Keratinocyte (primary cell): ENCODE measurements at regions not wholly inside any gene's neighbourhood (a gene's known extent, or its start where the extent isn't known, plus 50 kb on each side); places are given as distances from the start of the nearest gene placed in this dataset.

ENCODE experiments used
- DNase-seq: peaks from one replicate; pipeline ENCODE4 v3.0.0-alpha.2; 2011; ENCODE audit warnings: low read depth, missing footprints, low spot score
- FAIRE-seq: peaks from 2 replicates; lab custom pipeline; 2011; peaks lifted over from hg19 to GRCh38; lab: Jason Lieb, UNC
- H2AFZ ChIP-seq: 2 replicates; pipeline ENCODE4 v1.6.0; 2012; ENCODE audit warnings: low read length, control low read depth, inconsistent platforms; ENCODE audit not compliant: control insufficient read depth
- H3K27ac ChIP-seq: 2 replicates; pipeline ENCODE4 v1.5.1; 2011; ENCODE audit warnings: low read length; ENCODE audit not compliant: control insufficient read depth, insufficient read depth
- H3K27me3 ChIP-seq: 3 replicates; pipeline ENCODE4 v1.6.0; 2011; ENCODE audit warnings: low read length; ENCODE audit not compliant: control insufficient read depth, insufficient read depth; ENCODE audit errors: extremely low read depth
- H3K36me3 ChIP-seq, 2 experiments: 2 replicates in 1 of 2; 3 replicates in 1 of 2; pipeline ENCODE4 v1.5.1; 2011; ENCODE audit warnings: low read length in 2 of 2, mild to moderate bottlenecking in 1 of 2; ENCODE audit not compliant: control insufficient read depth in 2 of 2, insufficient read depth in 2 of 2; ENCODE audit errors: extremely low read depth in 1 of 2
- H3K4me1 ChIP-seq: 3 replicates; pipeline ENCODE4 v1.5.1; 2011; ENCODE audit warnings: low read length; ENCODE audit not compliant: control insufficient read depth, insufficient read depth; ENCODE audit errors: extremely low read depth
- H3K4me2 ChIP-seq: 3 replicates; pipeline ENCODE4 v1.6.0; 2011; ENCODE audit warnings: low read depth, low read length; ENCODE audit not compliant: control insufficient read depth, insufficient read depth; ENCODE audit errors: extremely low read depth
- H3K4me3 ChIP-seq, 3 experiments: fragments of 200-600 bp in 1 of 3; sonication (generic) in 1 of 3; 2 replicates in 2 of 3; 3 replicates in 1 of 3; pipeline ENCODE4 v1.5.1; 2011 to 2016; ENCODE audit warnings: low read length in 3 of 3, mild to moderate bottlenecking in 3 of 3, control low read depth in 2 of 3, inconsistent platforms in 1 of 3, low read depth in 1 of 3, mixed read lengths in 1 of 3, mixed run types in 1 of 3, moderate library complexity in 1 of 3; ENCODE audit not compliant: control insufficient read depth in 2 of 3, insufficient read depth in 2 of 3; ENCODE audit errors: extremely low read depth in 1 of 3
- H3K79me2 ChIP-seq: 2 replicates; pipeline ENCODE4 v1.6.0; 2012; ENCODE audit warnings: low read length; ENCODE audit not compliant: control insufficient read depth, insufficient read depth
- H3K9ac ChIP-seq: 3 replicates; pipeline ENCODE4 v1.6.0; 2011; ENCODE audit warnings: low read length; ENCODE audit not compliant: control insufficient read depth, insufficient read depth; ENCODE audit errors: extremely low read depth
- H3K9me1 ChIP-seq: 3 replicates; pipeline ENCODE4 v1.6.0; 2011; ENCODE audit warnings: low read length; ENCODE audit not compliant: control insufficient read depth, insufficient read depth; ENCODE audit errors: extremely low read depth
- H3K9me3 ChIP-seq: 2 replicates; pipeline ENCODE4 v1.5.1; 2012; ENCODE audit warnings: low read depth, low read length; ENCODE audit not compliant: control insufficient read depth
- H4K20me1 ChIP-seq: 3 replicates; pipeline ENCODE4 v1.6.0; 2011; ENCODE audit warnings: low read length; ENCODE audit not compliant: control insufficient read depth, insufficient read depth; ENCODE audit errors: extremely low read depth
- EZH2 ChIP-seq: IDR thresholded peaks from one replicate; pipeline ENCODE4 v1.6.1; 2012; ENCODE audit warnings: inconsistent platforms, mild to moderate bottlenecking, low read length, moderate library complexity
- dilution Hi-C: fragments of 300-500 bp; cut with MboI; formaldehyde crosslinking; loops from one replicate; pipeline ENCODE4 v1.7.0; 2020; ENCODE audit warnings: low sequenced_read_pairs; ENCODE audit not compliant: extremely low pct_ligation_motif_present
- TF ChIP-seq, protein P1 (sequence below), 3 experiments: IDR thresholded peaks in 1 of 3; conservative IDR thresholded peaks in 1 of 3; optimal IDR thresholded peaks in 1 of 3; 2 replicates in 2 of 3; 3 replicates in 1 of 3; pipeline versions ENCODE3 to v1.5.1; 2011; ENCODE audit warnings: low read length in 3 of 3, mild to moderate bottlenecking in 3 of 3, moderate library complexity in 2 of 3, control low read depth in 1 of 3, inconsistent platforms in 1 of 3; ENCODE audit not compliant: insufficient read depth in 2 of 3; ENCODE audit errors: extremely low read depth in 1 of 3

DNA sequence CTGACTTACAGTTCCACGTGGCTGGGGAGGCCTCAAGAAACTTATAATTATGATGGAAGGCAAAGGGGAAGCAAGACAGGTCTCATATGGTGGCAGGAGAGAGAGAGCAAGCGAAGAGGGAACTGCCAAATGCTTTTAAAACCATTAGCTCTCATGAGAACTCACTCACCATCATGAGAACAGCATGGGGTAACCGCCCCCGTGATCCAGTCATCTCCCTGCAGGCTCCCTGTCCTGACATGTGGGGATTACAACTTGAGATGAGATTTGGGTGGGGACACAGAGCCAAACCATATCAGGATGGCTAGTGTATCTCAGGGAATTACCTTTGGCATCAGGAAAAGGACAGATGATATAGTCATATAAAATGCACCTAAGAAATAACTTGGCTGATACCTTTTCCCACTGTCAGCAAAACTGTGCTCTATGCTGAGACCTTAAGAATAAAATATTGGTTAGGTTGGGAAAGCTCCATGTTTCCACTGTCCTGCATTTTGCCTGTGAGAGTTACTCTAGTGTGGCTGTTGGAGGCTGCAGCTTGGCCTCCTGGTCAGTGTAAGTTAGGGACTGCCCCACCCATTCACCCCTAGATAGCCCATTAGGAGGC lies 110.3 kb downstream of the UCHL1 start:
- no peaks in the 10 kb centered on the region for H3K79me2 ChIP-seq
- TF ChIP-seq, protein P1, sequence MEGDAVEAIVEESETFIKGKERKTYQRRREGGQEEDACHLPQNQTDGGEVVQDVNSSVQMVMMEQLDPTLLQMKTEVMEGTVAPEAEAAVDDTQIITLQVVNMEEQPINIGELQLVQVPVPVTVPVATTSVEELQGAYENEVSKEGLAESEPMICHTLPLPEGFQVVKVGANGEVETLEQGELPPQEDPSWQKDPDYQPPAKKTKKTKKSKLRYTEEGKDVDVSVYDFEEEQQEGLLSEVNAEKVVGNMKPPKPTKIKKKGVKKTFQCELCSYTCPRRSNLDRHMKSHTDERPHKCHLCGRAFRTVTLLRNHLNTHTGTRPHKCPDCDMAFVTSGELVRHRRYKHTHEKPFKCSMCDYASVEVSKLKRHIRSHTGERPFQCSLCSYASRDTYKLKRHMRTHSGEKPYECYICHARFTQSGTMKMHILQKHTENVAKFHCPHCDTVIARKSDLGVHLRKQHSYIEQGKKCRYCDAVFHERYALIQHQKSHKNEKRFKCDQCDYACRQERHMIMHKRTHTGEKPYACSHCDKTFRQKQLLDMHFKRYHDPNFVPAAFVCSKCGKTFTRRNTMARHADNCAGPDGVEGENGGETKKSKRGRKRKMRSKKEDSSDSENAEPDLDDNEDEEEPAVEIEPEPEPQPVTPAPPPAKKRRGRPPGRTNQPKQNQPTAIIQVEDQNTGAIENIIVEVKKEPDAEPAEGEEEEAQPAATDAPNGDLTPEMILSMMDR (optimal IDR thresholded peaks at IDR 0.05 in 1 of 3, IDR thresholded peaks at IDR 0.05 in 1 of 3, conservative IDR thresholded peaks at IDR 0.05 in 1 of 3; ENCODE audit: extremely low read depth in 1 of 3, insufficient read depth in 2 of 3, low read length in 3 of 3), result no peak
- no peak for TF ChIP-seq EZH2
- H3K4me3 ChIP-seq, result no peak overlapping the region
- peaks cover 20% of the 10 kb centered on the region for H3K27me3 ChIP-seq
- H2AFZ ChIP-seq, result no peak overlapping the region
- H3K9ac ChIP-seq, result no peak overlapping the region
- H3K9me3 ChIP-seq, result no peaks in the 10 kb centered on the region
- peaks cover 1% of the 10 kb centered on the region for H4K20me1 ChIP-seq
- no peak overlapping the region for H3K4me2 ChIP-seq
- no peaks in the 10 kb centered on the region for H3K36me3 ChIP-seq
- peaks cover 9% of the 10 kb centered on the region for H3K4me1 ChIP-seq
- H3K9me1 ChIP-seq, result no peaks in the 10 kb centered on the region
- DNase-seq (no peak), FAIRE-seq (no peak)
- H3K27ac ChIP-seq, result no peak overlapping the region
- dilution Hi-C loops, result no loop called here

DNA sequence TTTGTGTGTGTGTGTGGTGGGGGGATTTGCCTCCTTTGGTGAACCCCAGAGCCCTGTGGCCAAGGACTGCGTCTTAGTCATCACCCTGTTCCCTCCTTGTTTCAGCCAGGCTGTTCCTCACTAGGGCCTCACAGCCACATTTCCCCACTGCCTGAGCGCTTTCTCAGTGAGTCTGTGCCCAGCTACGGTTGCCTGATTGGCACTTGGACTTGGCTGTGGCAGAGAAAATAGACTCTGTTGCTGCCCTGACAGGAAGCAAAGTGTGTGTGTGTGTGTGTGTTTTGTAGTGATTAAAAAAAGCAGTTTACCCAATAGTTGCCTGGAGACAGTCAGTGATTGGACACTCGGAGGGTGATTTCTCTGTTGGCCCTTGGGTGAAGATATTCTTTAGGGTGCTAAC lies 113.0 kb downstream of the UCHL1 start:
- Histone ChIP-seq H3K27ac (no peak overlapping the region), H2AFZ (no peak overlapping the region), H4K20me1 (no peaks in the 10 kb centered on the region), H3K36me3 (no peaks in the 10 kb centered on the region), H3K9ac (no peak overlapping the region), H3K4me2 (no peak overlapping the region), H3K27me3 (peaks cover 10% of the 10 kb centered on the region), H3K9me1 (no peaks in the 10 kb centered on the region), H3K9me3 (no peaks in the 10 kb centered on the region), H3K4me3 (no peak overlapping the region), H3K4me1 (no peaks in the 10 kb centered on the region), H3K79me2 (no peaks in the 10 kb centered on the region)
- FAIRE-seq (no peak), DNase-seq (no peak)
- TF ChIP-seq EZH2, result no peak
- TF ChIP-seq, protein P1 (optimal IDR thresholded peaks at IDR 0.05 in 1 of 3, IDR thresholded peaks at IDR 0.05 in 1 of 3, conservative IDR thresholded peaks at IDR 0.05 in 1 of 3; ENCODE audit: extremely low read depth in 1 of 3, insufficient read depth in 2 of 3, low read length in 3 of 3), result no peak
- dilution Hi-C loops, result no loop called here
